HEK293 (cell line): ENCODE measurements at regions not wholly inside any gene's neighbourhood (a gene's known extent, or its start where the extent isn't known, plus 50 kb on each side); places are given as distances from the start of the nearest gene placed in this dataset.
"Not testable (repeated sequence)": the region's sequence is repeated elsewhere in the genome, so short reads cannot be mapped to it uniquely, and the experiment has no call there.

ENCODE experiments used
- CTCF ChIA-PET: fragments of 350-600 bp; formaldehyde crosslinking; extraction: SDS; loops from one replicate; lab custom pipeline; 2021; ENCODE audit warnings: antibody characterized with exemption; lab: Yijun Ruan, JAX
- POLR2A ChIA-PET: fragments of 300-600 bp; formaldehyde crosslinking; extraction: SDS; loops from one replicate; lab custom pipeline; 2020; ENCODE audit warnings: antibody characterized with exemption, inconsistent platforms; lab: Yijun Ruan, JAX
- H3K27ac ChIP-seq: fragments of 200-500 bp; sonication (Bioruptor generic); 2 replicates; pipeline ENCODE4 v1.5.1; 2014; ENCODE audit warnings: low read depth, low read length, control low read depth, inconsistent platforms; ENCODE audit errors: extremely low read depth
- H3K36me3 ChIP-seq, 2 experiments: fragments of 200-500 bp in 1 of 2; sonication (Bioruptor generic) in 1 of 2; 1 replicate in 1 of 2; 2 replicates in 1 of 2; pipeline ENCODE4 v1.5.1; 2014 to 2017; ENCODE audit warnings: inconsistent platforms in 2 of 2, low read length in 2 of 2; ENCODE audit not compliant: control insufficient read depth in 2 of 2, insufficient read depth in 1 of 2
- H3K4me1 ChIP-seq: fragments of 200-500 bp; sonication (Bioruptor generic); 2 replicates; pipeline ENCODE4 v1.5.1; 2014; ENCODE audit warnings: mild to moderate bottlenecking, low read length, inconsistent platforms; ENCODE audit not compliant: control insufficient read depth, insufficient read depth
- H3K4me3 ChIP-seq: 2 replicates; pipeline ENCODE4 v1.5.1; 2011; ENCODE audit warnings: low read depth, mild to moderate bottlenecking, control low read depth, low read length, moderate library complexity
- H3K9me3 ChIP-seq: fragments of 200-500 bp; sonication (Bioruptor generic); 2 replicates; pipeline ENCODE4 v1.5.1; 2014; ENCODE audit warnings: low read depth, low read length, inconsistent platforms; ENCODE audit not compliant: control insufficient read depth, insufficient read depth
- ELK4 ChIP-seq: IDR thresholded peaks from 2 replicates; pipeline ENCODE4 v1.6.1; 2011; ENCODE audit warnings: mild to moderate bottlenecking, low read depth, low read length, borderline replicate concordance
- PRDM1 ChIP-seq: fragments of 450-650 bp; formaldehyde crosslinking; IDR thresholded peaks from 2 replicates; pipeline ENCODE4; 2016; ENCODE audit warnings: missing biosample characterization, missing genetic modification characterization
- SALL2 ChIP-seq: fragments of 450-650 bp; formaldehyde crosslinking; IDR thresholded peaks from 2 replicates; pipeline ENCODE4 v1.5.0; 2017; ENCODE audit warnings: missing biosample characterization, mild to moderate bottlenecking, missing genetic modification characterization, borderline replicate concordance
- SCRT2 ChIP-seq: fragments of 450-650 bp; formaldehyde crosslinking; IDR thresholded peaks from 2 replicates; pipeline ENCODE4 v1.5.1; 2016; ENCODE audit warnings: missing biosample characterization, missing genetic modification characterization
- ZBTB49 ChIP-seq: fragments of 450-650 bp; formaldehyde crosslinking; IDR thresholded peaks from 2 replicates; pipeline ENCODE4 v1.5.1; 2016; ENCODE audit warnings: missing biosample characterization, missing genetic modification characterization, low read depth
- ZNF114 ChIP-seq: fragments of 450-650 bp; formaldehyde crosslinking; IDR thresholded peaks from 2 replicates; pipeline ENCODE4 v1.5.0; 2017; ENCODE audit warnings: missing biosample characterization, missing genetic modification characterization
- ZNF174 ChIP-seq: fragments of 450-650 bp; formaldehyde crosslinking; IDR thresholded peaks from 2 replicates; pipeline ENCODE4 v1.5.0; 2017; ENCODE audit warnings: missing biosample characterization, mild to moderate bottlenecking, missing genetic modification characterization
- ZNF654 ChIP-seq: fragments of 450-650 bp; formaldehyde crosslinking; IDR thresholded peaks from 2 replicates; pipeline ENCODE4 v1.5.1; 2016; ENCODE audit warnings: low read depth, missing biosample characterization, missing genetic modification characterization
- ZNF792 ChIP-seq: fragments of 450-650 bp; formaldehyde crosslinking; IDR thresholded peaks from 2 replicates; pipeline ENCODE4 v1.5.1; 2016; ENCODE audit warnings: missing biosample characterization, missing genetic modification characterization
- TF ChIP-seq, protein P1 (sequence below): fragments of 450-650 bp; formaldehyde crosslinking; IDR thresholded peaks from 2 replicates; pipeline ENCODE4 v1.5.1; 2016; ENCODE audit warnings: missing biosample characterization, missing genetic modification characterization
- TF ChIP-seq, protein P2 (sequence below): fragments of 450-650 bp; formaldehyde crosslinking; IDR thresholded peaks from 2 replicates; pipeline ENCODE4 v1.5.1; 2016; ENCODE audit warnings: missing biosample characterization, missing genetic modification characterization

DNA sequence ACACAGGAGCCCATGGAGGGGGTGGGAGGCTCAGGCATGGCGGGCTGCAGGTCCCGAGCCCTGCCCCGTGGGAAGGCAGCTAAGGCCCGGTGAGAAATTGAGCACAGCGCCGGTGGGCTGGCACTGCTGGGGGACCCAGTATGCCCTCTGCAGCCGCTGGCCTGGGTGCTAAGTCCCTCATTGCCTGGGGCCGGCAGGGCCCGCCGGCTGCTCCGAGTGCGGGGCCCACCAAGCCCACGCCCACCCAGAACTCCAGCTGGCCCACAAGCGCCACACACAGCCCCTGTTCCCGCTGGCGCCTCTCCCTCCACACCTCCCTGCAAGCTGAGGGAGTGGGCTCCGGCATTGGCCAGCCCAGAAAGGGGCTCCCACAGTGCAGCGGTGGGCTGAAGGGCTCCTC lies 625.2 kb upstream of the CITED2 start:
- H3K36me3 ChIP-seq, H3K4me3 ChIP-seq, POLR2A ChIA-PET, H3K27ac ChIP-seq, CTCF ChIA-PET, H3K9me3 ChIP-seq, H3K4me1 ChIP-seq: not testable (repeated sequence)

DNA sequence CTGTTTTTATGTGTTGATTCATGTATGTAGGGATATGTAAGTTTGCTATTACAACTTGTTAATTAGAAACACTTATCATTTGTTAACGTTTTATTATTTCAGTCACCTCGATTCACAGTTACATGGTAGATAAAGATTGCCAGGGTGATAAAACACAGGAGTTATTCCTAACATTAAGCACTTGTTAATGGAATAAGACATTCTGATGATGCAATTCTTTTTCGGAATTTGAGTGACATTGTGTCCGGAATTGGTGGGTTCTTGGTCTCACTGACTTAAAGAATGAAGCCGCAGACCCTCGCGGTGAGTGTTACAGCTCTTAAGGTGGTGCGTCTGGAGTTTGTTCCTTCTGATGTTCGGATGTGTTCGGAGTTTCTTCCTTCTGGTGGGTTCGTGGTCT lies 624.0 kb upstream of the CITED2 start:
- not testable (repeated sequence) for H3K9me3 ChIP-seq, H3K27ac ChIP-seq, H3K4me3 ChIP-seq, H3K36me3 ChIP-seq, H3K4me1 ChIP-seq
- CTCF ChIA-PET = interaction anchor here (1.2 kb wide), 1 partner anchor 16 kb away, joined by 3 read pairs; no protein-coding TSS in a partner anchor
- POLR2A ChIA-PET = interaction anchor here (0.6 kb wide), 1 partner anchor 615 kb away, joined by 3 read pairs; no protein-coding TSS in a partner anchor

- POLR2A ChIA-PET = interaction anchor here (1.4 kb wide), 1 partner anchor 622 kb away, joined by 8 read pairs; the partner anchor contains the start of gene CITED2
- Histone ChIP-seq H3K4me3 (no peak overlapping the region), H3K27ac (no peak overlapping the region), H3K36me3 (no peaks in the 10 kb centered on the region), H3K9me3 (no peaks in the 10 kb centered on the region), H3K4me1 (peaks cover 6% of the 10 kb centered on the region)
- TF ChIP-seq, protein P1, sequence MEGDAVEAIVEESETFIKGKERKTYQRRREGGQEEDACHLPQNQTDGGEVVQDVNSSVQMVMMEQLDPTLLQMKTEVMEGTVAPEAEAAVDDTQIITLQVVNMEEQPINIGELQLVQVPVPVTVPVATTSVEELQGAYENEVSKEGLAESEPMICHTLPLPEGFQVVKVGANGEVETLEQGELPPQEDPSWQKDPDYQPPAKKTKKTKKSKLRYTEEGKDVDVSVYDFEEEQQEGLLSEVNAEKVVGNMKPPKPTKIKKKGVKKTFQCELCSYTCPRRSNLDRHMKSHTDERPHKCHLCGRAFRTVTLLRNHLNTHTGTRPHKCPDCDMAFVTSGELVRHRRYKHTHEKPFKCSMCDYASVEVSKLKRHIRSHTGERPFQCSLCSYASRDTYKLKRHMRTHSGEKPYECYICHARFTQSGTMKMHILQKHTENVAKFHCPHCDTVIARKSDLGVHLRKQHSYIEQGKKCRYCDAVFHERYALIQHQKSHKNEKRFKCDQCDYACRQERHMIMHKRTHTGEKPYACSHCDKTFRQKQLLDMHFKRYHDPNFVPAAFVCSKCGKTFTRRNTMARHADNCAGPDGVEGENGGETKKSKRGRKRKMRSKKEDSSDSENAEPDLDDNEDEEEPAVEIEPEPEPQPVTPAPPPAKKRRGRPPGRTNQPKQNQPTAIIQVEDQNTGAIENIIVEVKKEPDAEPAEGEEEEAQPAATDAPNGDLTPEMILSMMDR = peak; percentile 65
- TF ChIP-seq SALL2 (tag by site-specific recombination) (no peak), ZBTB49 (tag by site-specific recombination) (no peak), ELK4 (no peak), ZNF174 (no peak), ZNF654 (tag by site-specific recombination) (peak; percentile 57), SCRT2 (tag by site-specific recombination) (peak; percentile 70), PRDM1 (no peak), ZNF792 (tag by site-specific recombination) (no peak), ZNF114 (tag by site-specific recombination) (no peak)
- TF ChIP-seq, protein P2, sequence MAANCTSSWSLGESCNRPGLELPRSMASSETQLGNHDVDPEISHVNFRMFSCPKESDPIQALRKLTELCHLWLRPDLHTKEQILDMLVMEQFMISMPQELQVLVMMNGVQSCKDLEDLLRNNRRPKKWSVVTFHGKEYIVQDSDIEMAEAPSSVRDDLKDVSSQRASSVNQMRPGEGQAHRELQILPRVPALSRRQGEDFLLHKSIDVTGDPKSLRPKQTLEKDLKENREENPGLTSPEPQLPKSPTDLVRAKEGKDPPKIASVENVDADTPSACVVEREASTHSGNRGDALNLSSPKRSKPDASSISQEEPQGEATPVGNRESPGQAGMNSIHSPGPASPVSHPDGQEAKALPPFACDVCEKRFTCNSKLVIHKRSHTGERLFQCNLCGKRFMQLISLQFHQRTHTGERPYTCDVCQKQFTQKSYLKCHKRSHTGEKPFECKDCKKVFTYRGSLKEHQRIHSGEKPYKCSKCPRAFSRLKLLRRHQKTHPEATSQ (tag by site-specific recombination) = no peak
- CTCF ChIA-PET = interaction anchor here (0.6 to 1.6 kb wide), 12 partner anchors 12 to 777 kb away, joined by 3 to 6 read pairs (median 4); no protein-coding TSS in a partner anchor
These were observed 621.9 kb upstream of the CITED2 start for GRCh38 chr6:139996253-139996834.
